C4-2B (cell line): ENCODE measurements at regions not wholly inside any gene's neighbourhood (a gene's known extent, or its start where the extent isn't known, plus 50 kb on each side); places are given as distances from the start of the nearest gene placed in this dataset.

Source experiments
- H3K27ac ChIP-seq: fragments of 450-650 bp; 2 replicates; pipeline ENCODE4 v1.5.1; 2017
- ZFX ChIP-seq: fragments of 450-650 bp; IDR thresholded peaks from 2 replicates; pipeline ENCODE4 v1.6.1; 2017
- TF ChIP-seq, protein P1 (sequence below): fragments of 450-650 bp; conservative IDR thresholded peaks from 2 replicates; pipeline ENCODE4 v1.5.1; 2017; ENCODE audit warnings: mild to moderate bottlenecking

GRCh38 chr22:34370711-34371110, 450.4 kb upstream of the LARGE1 start:
- H3K27ac ChIP-seq, result no peak overlapping the region
- no peak for TF ChIP-seq ZFX
- TF ChIP-seq, protein P1, sequence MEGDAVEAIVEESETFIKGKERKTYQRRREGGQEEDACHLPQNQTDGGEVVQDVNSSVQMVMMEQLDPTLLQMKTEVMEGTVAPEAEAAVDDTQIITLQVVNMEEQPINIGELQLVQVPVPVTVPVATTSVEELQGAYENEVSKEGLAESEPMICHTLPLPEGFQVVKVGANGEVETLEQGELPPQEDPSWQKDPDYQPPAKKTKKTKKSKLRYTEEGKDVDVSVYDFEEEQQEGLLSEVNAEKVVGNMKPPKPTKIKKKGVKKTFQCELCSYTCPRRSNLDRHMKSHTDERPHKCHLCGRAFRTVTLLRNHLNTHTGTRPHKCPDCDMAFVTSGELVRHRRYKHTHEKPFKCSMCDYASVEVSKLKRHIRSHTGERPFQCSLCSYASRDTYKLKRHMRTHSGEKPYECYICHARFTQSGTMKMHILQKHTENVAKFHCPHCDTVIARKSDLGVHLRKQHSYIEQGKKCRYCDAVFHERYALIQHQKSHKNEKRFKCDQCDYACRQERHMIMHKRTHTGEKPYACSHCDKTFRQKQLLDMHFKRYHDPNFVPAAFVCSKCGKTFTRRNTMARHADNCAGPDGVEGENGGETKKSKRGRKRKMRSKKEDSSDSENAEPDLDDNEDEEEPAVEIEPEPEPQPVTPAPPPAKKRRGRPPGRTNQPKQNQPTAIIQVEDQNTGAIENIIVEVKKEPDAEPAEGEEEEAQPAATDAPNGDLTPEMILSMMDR, result no peak

DNA sequence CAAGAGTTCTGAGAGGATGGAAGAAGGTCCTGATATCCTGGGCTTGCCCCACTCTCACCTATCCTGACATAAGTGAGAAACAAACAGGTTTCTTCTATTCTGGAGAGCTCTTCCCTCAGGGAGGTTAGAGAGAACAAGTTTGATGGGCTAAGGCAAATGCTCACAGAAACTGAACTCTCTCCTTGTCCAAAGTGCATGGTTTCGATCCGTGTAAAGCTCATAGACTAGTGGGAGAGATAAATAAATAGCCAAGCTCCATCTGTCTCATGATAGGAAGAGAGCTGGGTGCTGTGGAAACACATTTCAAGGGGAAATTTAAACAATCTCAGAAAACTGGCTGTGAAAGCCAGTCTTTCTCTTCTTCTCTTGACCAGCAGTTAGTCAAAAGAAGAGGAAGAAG, 459.5 kb upstream of the LARGE1 start:
- no peak for TF ChIP-seq ZFX
- TF ChIP-seq, protein P1, result no peak
- H3K27ac ChIP-seq, result no peak overlapping the region

DNA sequence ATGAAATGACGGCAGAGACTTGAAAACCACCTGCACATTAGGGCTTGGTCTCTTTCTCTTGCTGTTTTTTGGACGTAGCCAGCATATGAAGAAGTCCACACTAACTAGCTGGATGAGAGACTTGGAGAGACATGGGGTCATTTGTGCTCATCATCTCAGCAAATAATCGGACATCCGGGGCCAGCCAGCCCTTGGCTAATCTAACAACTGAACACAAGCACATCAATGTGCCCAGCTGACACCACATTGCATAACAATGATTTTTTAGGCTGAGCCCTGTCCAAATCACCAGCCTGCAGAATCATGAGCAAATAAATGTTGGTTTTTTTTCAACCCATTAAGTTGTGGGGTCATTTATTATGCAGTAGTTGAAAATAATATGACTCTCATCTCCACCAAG, 460.3 kb upstream of the LARGE1 start:
- no peak overlapping the region for H3K27ac ChIP-seq
- no peak for TF ChIP-seq ZFX
- TF ChIP-seq, protein P1, result no peak

DNA sequence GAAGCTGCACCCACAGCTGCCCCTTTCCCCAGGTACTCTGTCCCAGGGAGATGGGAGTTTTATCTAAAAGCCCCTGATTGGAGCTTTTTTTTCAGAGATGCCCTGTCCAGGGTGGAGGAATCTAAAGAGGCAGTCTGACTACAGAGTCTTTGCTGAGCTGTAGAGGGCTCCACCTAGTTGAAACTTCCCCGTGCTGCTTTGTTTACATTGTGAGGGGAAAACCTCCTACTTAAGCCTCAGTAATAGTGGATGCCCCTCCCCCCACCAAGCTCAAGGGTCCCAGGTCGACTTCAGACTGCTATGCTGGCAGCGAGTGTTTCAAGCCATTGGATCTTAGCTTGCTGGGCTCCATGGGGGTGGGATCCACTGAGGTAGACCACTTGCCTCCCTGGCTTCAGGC, 470.1 kb upstream of the LARGE1 start:
- TF ChIP-seq ZFX, result no peak
- TF ChIP-seq, protein P1, result no peak
- no peak overlapping the region for H3K27ac ChIP-seq

GRCh38 chr22:34395370-34395769, 475.1 kb upstream of the LARGE1 start:
- no peak overlapping the region for H3K27ac ChIP-seq
- TF ChIP-seq ZFX, result no peak
- TF ChIP-seq, protein P1, result no peak

- no peak overlapping the region for H3K27ac ChIP-seq
- no peak for TF ChIP-seq ZFX
- TF ChIP-seq, protein P1, result no peak
Measured at GRCh38 chr22:34403667-34404066, 483.4 kb upstream of the LARGE1 start.

DNA sequence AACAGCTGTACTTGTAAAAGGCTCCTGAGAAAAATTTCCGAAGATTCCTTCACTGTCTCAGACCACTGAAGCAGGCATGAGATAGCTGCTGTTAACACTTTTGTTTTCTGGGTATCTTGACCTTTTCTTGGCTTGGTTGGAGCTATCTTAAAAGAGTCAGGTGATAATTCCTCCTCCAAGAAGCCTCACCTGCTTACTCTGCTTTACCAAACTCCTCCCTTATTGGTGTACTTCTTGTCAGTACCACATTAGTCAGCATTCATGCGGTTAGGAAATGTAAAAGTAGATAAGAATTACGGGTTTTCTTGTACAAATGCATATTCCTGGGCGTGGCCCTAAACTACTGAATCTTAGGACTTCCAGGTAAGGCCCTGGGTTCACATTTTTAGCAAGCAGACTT, 489.8 kb upstream of the LARGE1 start:
- TF ChIP-seq, protein P1, result no peak
- TF ChIP-seq ZFX, result no peak
- H3K27ac ChIP-seq, result no peak overlapping the region
